ENCODE measurements at regions not wholly inside any gene's neighbourhood (a gene's known extent, or its start where the extent isn't known, plus 50 kb on each side); places are given as distances from the start of the nearest gene placed in this dataset.

DNA sequence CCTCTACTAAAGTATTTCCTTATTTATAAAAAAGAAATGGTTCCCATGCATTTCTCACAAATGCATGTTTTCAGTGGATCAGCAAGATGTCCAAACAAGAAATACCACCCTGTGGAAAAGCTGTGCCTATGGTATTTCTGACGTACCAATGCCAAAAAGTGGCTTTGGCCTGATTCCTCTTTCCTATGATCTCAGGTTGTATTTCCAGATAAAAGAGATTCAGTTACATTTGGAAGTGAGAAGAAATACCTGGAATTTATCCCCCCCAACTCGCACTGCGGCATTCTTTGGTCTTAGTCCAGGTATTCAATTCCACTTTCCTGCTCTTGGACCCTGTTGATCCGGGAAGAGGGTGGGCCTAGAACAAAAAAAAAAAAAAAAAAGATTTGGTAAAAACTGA, 815.9 kb upstream of the FRG1 start:
- no peak overlapping the region for H3K4me3 ChIP-seq (replicated peaks in 1 of 2; ENCODE audit: low read depth in 1 of 2, low read length in 2 of 2)
- H2AFZ ChIP-seq (ENCODE audit: low read depth, low read length, poor library complexity, severe bottlenecking) = no peak overlapping the region
- H3K9me3 ChIP-seq (ENCODE audit: control insufficient read depth in 1 of 2, insufficient read depth in 1 of 2, low read depth in 1 of 2, low read length in 2 of 2) = no peaks in the 10 kb centered on the region
- TF ChIP-seq JUND (IDR thresholded peaks at IDR 0.05) (no peak), EGR1 (IDR thresholded peaks at IDR 0.05; ENCODE audit: low read depth) (no peak), ZNF274 (IDR thresholded peaks at IDR 0.05; ENCODE audit: low read depth, low read length) (no peak)
- ATAC-seq (no peak), DNase-seq (ENCODE audit: low read depth, low spot score) (no peak)
- H3K9ac ChIP-seq (ENCODE audit: low read length) = no peak overlapping the region
- no peaks in the 10 kb centered on the region for H3K27me3 ChIP-seq (ENCODE audit: insufficient read depth, low read length)
- H3K9me2 ChIP-seq (ENCODE audit: insufficient read depth) = no peaks in the 10 kb centered on the region
- no peaks in the 10 kb centered on the region for H4K20me1 ChIP-seq (ENCODE audit: insufficient read depth)
- ChIA-PET RAD21 (ENCODE audit: low non-redundant PET in 1 of 2, low total read pairs in 2 of 2, uncharacterized antibody in 2 of 2, unreplicated experiment in 2 of 2) (no interaction called here), POLR2A (no interaction called here), CTCF (interaction anchor here (0.7 to 1.6 kb wide), 4 partner anchors 24 to 346 kb away, joined by 3 to 7 read pairs (median 3); no protein-coding TSS in a partner anchor)
- H3K27ac ChIP-seq (ENCODE audit: low read depth, low read length) = no peak overlapping the region
- H3K79me2 ChIP-seq (ENCODE audit: insufficient read depth, low read length) = no peaks in the 10 kb centered on the region
- H3K36me3 ChIP-seq (ENCODE audit: control insufficient read depth in 1 of 2, insufficient read depth in 2 of 2, low read length in 2 of 2) = no peaks in the 10 kb centered on the region
- H3K4me1 ChIP-seq (ENCODE audit: control insufficient read depth in 1 of 2, insufficient read depth in 2 of 2, low read length in 2 of 2) = no peaks in the 10 kb centered on the region
- BruUV-seq (replicated peaks) = no TSS peak
- H3K4me2 ChIP-seq (ENCODE audit: low read length) = no peak overlapping the region
- intact Hi-C loops (cut with micrococcal nuclease) = loop anchor here (1.0 to 5.0 kb wide), 4 partner anchors 153 to 1518 kb away; no protein-coding TSS in a partner anchor

- intact Hi-C loops (cut with micrococcal nuclease) = no loop called here
- CTCF ChIA-PET = no interaction called here
- no peak for ATAC-seq
Observed at GRCh38 chr4:189126040-189126439, 814.6 kb upstream of the FRG1 start.

DNA sequence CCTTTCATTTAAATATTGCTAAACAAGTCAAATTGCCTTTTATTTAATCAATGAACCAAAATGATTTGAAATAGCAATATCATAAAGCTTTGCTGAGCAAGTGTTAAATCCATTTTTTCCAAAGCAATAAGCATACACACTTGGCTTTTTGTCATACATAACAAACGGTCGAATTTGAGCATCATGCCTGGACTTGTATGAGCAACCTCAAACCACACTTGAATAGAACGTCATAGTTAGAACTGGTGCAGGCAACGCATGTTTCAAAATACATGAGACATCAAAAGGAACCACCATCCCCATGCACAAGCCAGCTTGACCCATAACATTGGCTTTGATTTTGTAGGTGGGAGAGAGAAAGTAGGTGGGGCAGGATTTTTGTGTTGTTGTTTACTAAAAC, 812.3 kb upstream of the FRG1 start:
- no TSS peak for BruUV-seq (replicated peaks)
- CTCF ChIA-PET = no interaction called here
- Histone ChIP-seq H3K9ac (ENCODE audit: low read length) (no peak overlapping the region), H3K9me3 (ENCODE audit: control insufficient read depth in 1 of 2, insufficient read depth in 1 of 2, low read depth in 1 of 2, low read length in 2 of 2) (no peaks in the 10 kb centered on the region), H3K9me2 (ENCODE audit: insufficient read depth) (no peaks in the 10 kb centered on the region), H3K27me3 (ENCODE audit: insufficient read depth, low read length) (no peaks in the 10 kb centered on the region), H3K4me3 (replicated peaks in 1 of 2; ENCODE audit: low read depth in 1 of 2, low read length in 2 of 2) (no peak overlapping the region), H3K4me2 (ENCODE audit: low read length) (no peak overlapping the region), H3K27ac (ENCODE audit: low read depth, low read length) (no peak overlapping the region), H3K79me2 (ENCODE audit: insufficient read depth, low read length) (no peaks in the 10 kb centered on the region), H3K4me1 (ENCODE audit: control insufficient read depth in 1 of 2, insufficient read depth in 2 of 2, low read length in 2 of 2) (no peaks in the 10 kb centered on the region), H2AFZ (ENCODE audit: low read depth, low read length, poor library complexity, severe bottlenecking) (no peak overlapping the region), H4K20me1 (ENCODE audit: insufficient read depth) (no peaks in the 10 kb centered on the region), H3K36me3 (ENCODE audit: control insufficient read depth in 1 of 2, insufficient read depth in 2 of 2, low read length in 2 of 2) (no peaks in the 10 kb centered on the region)
- intact Hi-C loops (cut with micrococcal nuclease) = no loop called here
- DNase-seq (ENCODE audit: low read depth, low spot score) (no peak), ATAC-seq (no peak)
- RAD21 ChIA-PET (ENCODE audit: low non-redundant PET in 1 of 2, low total read pairs in 2 of 2, uncharacterized antibody in 2 of 2, unreplicated experiment in 2 of 2) = no interaction called here
- POLR2A ChIA-PET = no interaction called here
- TF ChIP-seq TCF7L2 (IDR thresholded peaks at IDR 0.05; ENCODE audit: borderline replicate concordance, extremely low read depth, insufficient read depth, insufficient read length) (no peak), SP1 (IDR thresholded peaks at IDR 0.05; ENCODE audit: low read depth) (no peak), SIN3A (IDR thresholded peaks at IDR 0.05; ENCODE audit: low read depth) (no peak), POLR2AphosphoS5 (IDR thresholded peaks at IDR 0.05; ENCODE audit: low read depth, low read length) (no peak), SRF (IDR thresholded peaks at IDR 0.05; ENCODE audit: low read depth) (no peak)
- TF ChIP-seq, protein P1, sequence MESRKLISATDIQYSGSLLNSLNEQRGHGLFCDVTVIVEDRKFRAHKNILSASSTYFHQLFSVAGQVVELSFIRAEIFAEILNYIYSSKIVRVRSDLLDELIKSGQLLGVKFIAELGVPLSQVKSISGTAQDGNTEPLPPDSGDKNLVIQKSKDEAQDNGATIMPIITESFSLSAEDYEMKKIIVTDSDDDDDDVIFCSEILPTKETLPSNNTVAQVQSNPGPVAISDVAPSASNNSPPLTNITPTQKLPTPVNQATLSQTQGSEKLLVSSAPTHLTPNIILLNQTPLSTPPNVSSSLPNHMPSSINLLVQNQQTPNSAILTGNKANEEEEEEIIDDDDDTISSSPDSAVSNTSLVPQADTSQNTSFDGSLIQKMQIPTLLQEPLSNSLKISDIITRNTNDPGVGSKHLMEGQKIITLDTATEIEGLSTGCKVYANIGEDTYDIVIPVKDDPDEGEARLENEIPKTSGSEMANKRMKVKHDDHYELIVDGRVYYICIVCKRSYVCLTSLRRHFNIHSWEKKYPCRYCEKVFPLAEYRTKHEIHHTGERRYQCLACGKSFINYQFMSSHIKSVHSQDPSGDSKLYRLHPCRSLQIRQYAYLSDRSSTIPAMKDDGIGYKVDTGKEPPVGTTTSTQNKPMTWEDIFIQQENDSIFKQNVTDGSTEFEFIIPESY (IDR thresholded peaks at IDR 0.05; ENCODE audit: extremely low read depth, insufficient replicate concordance, low read length) = no peak

More at GRCh38 chr4:189126040-189126439, 814.6 kb upstream of the FRG1 start:
- Histone ChIP-seq H3K27me3 (ENCODE audit: insufficient read depth, low read length) (no peaks in the 10 kb centered on the region), H3K9me3 (ENCODE audit: control insufficient read depth in 1 of 2, insufficient read depth in 1 of 2, low read depth in 1 of 2, low read length in 2 of 2) (no peaks in the 10 kb centered on the region), H4K20me1 (ENCODE audit: insufficient read depth) (no peaks in the 10 kb centered on the region), H3K4me3 (replicated peaks in 1 of 2; ENCODE audit: low read depth in 1 of 2, low read length in 2 of 2) (no peak overlapping the region), H3K4me1 (ENCODE audit: control insufficient read depth in 1 of 2, insufficient read depth in 2 of 2, low read length in 2 of 2) (no peaks in the 10 kb centered on the region), H3K9me2 (ENCODE audit: insufficient read depth) (no peaks in the 10 kb centered on the region), H3K27ac (ENCODE audit: low read depth, low read length) (no peak overlapping the region), H2AFZ (ENCODE audit: low read depth, low read length, poor library complexity, severe bottlenecking) (no peak overlapping the region), H3K79me2 (ENCODE audit: insufficient read depth, low read length) (no peaks in the 10 kb centered on the region), H3K9ac (ENCODE audit: low read length) (no peak overlapping the region), H3K4me2 (ENCODE audit: low read length) (no peak overlapping the region), H3K36me3 (ENCODE audit: control insufficient read depth in 1 of 2, insufficient read depth in 2 of 2, low read length in 2 of 2) (no peaks in the 10 kb centered on the region)
- ChIA-PET RAD21 (ENCODE audit: low non-redundant PET in 1 of 2, low total read pairs in 2 of 2, uncharacterized antibody in 2 of 2, unreplicated experiment in 2 of 2) (no interaction called here), POLR2A (no interaction called here)
- DNase-seq (ENCODE audit: low read depth, low spot score) = no peak
- no TSS peak for BruUV-seq (replicated peaks)
- no peak for TF ChIP-seq SIN3A (IDR thresholded peaks at IDR 0.05; ENCODE audit: low read depth)
- no peak for TF ChIP-seq EZH2 (IDR thresholded peaks at IDR 0.05)
